Neural progenitor cell (in vitro differentiated cells): ENCODE measurements at regions not wholly inside any gene's neighbourhood (a gene's known extent, or its start where the extent isn't known, plus 50 kb on each side); places are given as distances from the start of the nearest gene placed in this dataset.

Experiments
- DNase-seq: peaks from one replicate; pipeline ENCODE4 v3.0.0-alpha.2; 2016; ENCODE audit warnings: low spot score
- H2AFZ ChIP-seq: fragments of 200-600 bp; sonication (generic); replicated peaks from 2 replicates; pipeline ENCODE4 v1.6.1; 2016; ENCODE audit warnings: antibody characterized with exemption
- H3F3A ChIP-seq: fragments of 200-600 bp; sonication (generic); 2 replicates; pipeline ENCODE4 v1.6.1; 2016; ENCODE audit warnings: antibody characterized with exemption, low read depth
- H3K27ac ChIP-seq: fragments of 200-600 bp; sonication (generic); 2 replicates; pipeline ENCODE4 v1.5.1; 2016; ENCODE audit warnings: mild to moderate bottlenecking
- H3K27me3 ChIP-seq: fragments of 200-600 bp; sonication (generic); 2 replicates; pipeline ENCODE4 v1.6.1; 2016; ENCODE audit warnings: mild to moderate bottlenecking, moderate library complexity
- H3K36me3 ChIP-seq: fragments of 200-600 bp; sonication (generic); 2 replicates; pipeline ENCODE4 v1.5.1; 2016
- H3K4me1 ChIP-seq: fragments of 200-600 bp; sonication (generic); 2 replicates; pipeline ENCODE4 v1.6.1; 2016; ENCODE audit warnings: mixed run types
- H3K4me2 ChIP-seq: fragments of 200-600 bp; sonication (generic); 2 replicates; pipeline ENCODE4 v1.6.1; 2016
- H3K4me3 ChIP-seq: fragments of 200-600 bp; sonication (generic); 2 replicates; pipeline ENCODE4 v1.5.1; 2016
- H3K79me2 ChIP-seq: fragments of 200-600 bp; sonication (generic); 2 replicates; pipeline ENCODE4 v1.6.1; 2016; ENCODE audit warnings: low read depth
- H3K9ac ChIP-seq: fragments of 200-600 bp; sonication (generic); 2 replicates; pipeline ENCODE4 v1.6.1; 2016
- H3K9me3 ChIP-seq: fragments of 200-600 bp; sonication (generic); 2 replicates; pipeline ENCODE4 v1.5.1; 2016; ENCODE audit warnings: low read depth
- H4K20me1 ChIP-seq: fragments of 200-600 bp; sonication (generic); 2 replicates; pipeline ENCODE4 v1.6.1; 2016; ENCODE audit warnings: low read depth
- H3K27ac Mint-ChIP-seq: 3 replicates; pipeline ENCODE4 v1.8.0; 2021; ENCODE audit warnings: mixed read lengths
- H3K27me3 Mint-ChIP-seq: 2 replicates; pipeline ENCODE4 v1.8.0; 2022; ENCODE audit warnings: low read depth, mild to moderate bottlenecking, inconsistent platforms, moderate library complexity, mixed read lengths; ENCODE audit not compliant: insufficient read depth
- H3K36me3 Mint-ChIP-seq: 3 replicates; pipeline ENCODE4 v1.8.0; 2021; ENCODE audit warnings: mixed read lengths
- H3K4me1 Mint-ChIP-seq: 3 replicates; pipeline ENCODE4 v1.8.0; 2021; ENCODE audit warnings: mixed read lengths
- H3K4me3 Mint-ChIP-seq: 3 replicates; pipeline ENCODE4 v1.8.0; 2021; ENCODE audit warnings: mild to moderate bottlenecking, moderate library complexity, mixed read lengths
- H3K9me3 Mint-ChIP-seq: 3 replicates; pipeline ENCODE4 v1.8.0; 2020; ENCODE audit warnings: mixed read lengths
- CTCF ChIP-seq: fragments of 200-600 bp; sonication (generic); IDR thresholded peaks from 2 replicates; pipeline ENCODE4 v1.5.1; 2017; ENCODE audit warnings: antibody characterized with exemption, mild to moderate bottlenecking
- EZH2 ChIP-seq: fragments of 200-600 bp; sonication (generic); IDR thresholded peaks from 2 replicates; pipeline ENCODE4 v1.6.1; 2017; ENCODE audit warnings: antibody characterized with exemption, mild to moderate bottlenecking, moderate library complexity
- EZH2phosphoT487 ChIP-seq: fragments of 200-600 bp; sonication (generic); IDR thresholded peaks from 2 replicates; pipeline ENCODE4 v1.6.1; 2017; ENCODE audit warnings: antibody characterized with exemption

- no peaks in the 10 kb centered on the region for H4K20me1 ChIP-seq
- no peak overlapping the region for H3K9ac ChIP-seq
- Mint-ChIP-seq H3K27ac (no peak overlapping the region), H3K4me1 (no peaks in the 10 kb centered on the region), H3K4me3 (no peak overlapping the region), H3K9me3 (peaks cover 6% of the 10 kb centered on the region), H3K36me3 (no peaks in the 10 kb centered on the region), H3K27me3 (no peaks in the 10 kb centered on the region)
- H3K79me2 ChIP-seq, result no peaks in the 10 kb centered on the region
- H2AFZ ChIP-seq, result no peak overlapping the region
- TF ChIP-seq CTCF, result no peak
- no peak for TF ChIP-seq EZH2phosphoT487
- no peak for TF ChIP-seq EZH2
- no peak overlapping the region for H3K4me2 ChIP-seq
- H3K27me3 ChIP-seq, result no peaks in the 10 kb centered on the region
- no peak for DNase-seq
- H3K4me3 ChIP-seq, result no peak overlapping the region
- no peaks in the 10 kb centered on the region for H3F3A ChIP-seq
- no peaks in the 10 kb centered on the region for H3K9me3 ChIP-seq
- H3K36me3 ChIP-seq, result no peaks in the 10 kb centered on the region
- no peaks in the 10 kb centered on the region for H3K4me1 ChIP-seq
- no peak overlapping the region for H3K27ac ChIP-seq
These were observed 137.3 kb upstream of the GOLIM4 start for GRCh38 chr3:168233001-168233400.

- TF ChIP-seq CTCF, result no peak
- no peak for TF ChIP-seq EZH2
- TF ChIP-seq EZH2phosphoT487, result no peak
- Histone ChIP-seq H3K9me3 (no peaks in the 10 kb centered on the region), H3K4me1 (no peaks in the 10 kb centered on the region), H3F3A (no peaks in the 10 kb centered on the region), H2AFZ (no peak overlapping the region), H3K27ac (no peak overlapping the region), H3K4me3 (no peak overlapping the region), H3K4me2 (no peak overlapping the region), H3K27me3 (no peaks in the 10 kb centered on the region), H4K20me1 (no peaks in the 10 kb centered on the region), H3K79me2 (no peaks in the 10 kb centered on the region), H3K9ac (no peak overlapping the region), H3K36me3 (no peaks in the 10 kb centered on the region)
- H3K27ac Mint-ChIP-seq, result no peak overlapping the region
- peaks cover 5% of the 10 kb centered on the region for H3K27me3 Mint-ChIP-seq
- H3K4me1 Mint-ChIP-seq, result peaks cover 9% of the 10 kb centered on the region
- no peaks in the 10 kb centered on the region for H3K36me3 Mint-ChIP-seq
- no peak overlapping the region for H3K4me3 Mint-ChIP-seq
- no peaks in the 10 kb centered on the region for H3K9me3 Mint-ChIP-seq
- no peak for DNase-seq
These were observed 127.4 kb upstream of the GOLIM4 start for GRCh38 chr3:168223085-168223484.

- H3K9me3 Mint-ChIP-seq, result no peaks in the 10 kb centered on the region
- no peak for DNase-seq
- no peak for TF ChIP-seq EZH2
- TF ChIP-seq EZH2phosphoT487, result no peak
- no peak for TF ChIP-seq CTCF
These were observed 124.8 kb upstream of the GOLIM4 start for GRCh38 chr3:168220556-168220955.

More at GRCh38 chr3:168220556-168220955, 124.8 kb upstream of the GOLIM4 start:
- Histone ChIP-seq H3K4me1 (no peaks in the 10 kb centered on the region), H3K9ac (no peak overlapping the region), H3F3A (no peaks in the 10 kb centered on the region), H3K4me2 (no peak overlapping the region), H3K4me3 (no peak overlapping the region), H2AFZ (peak overlapping the region; percentile 39), H3K36me3 (no peaks in the 10 kb centered on the region), H4K20me1 (no peaks in the 10 kb centered on the region), H3K27ac (no peak overlapping the region), H3K9me3 (no peaks in the 10 kb centered on the region), H3K27me3 (no peaks in the 10 kb centered on the region), H3K79me2 (no peaks in the 10 kb centered on the region)
- Mint-ChIP-seq H3K4me1 (peaks cover 9% of the 10 kb centered on the region), H3K36me3 (no peaks in the 10 kb centered on the region), H3K27ac (no peak overlapping the region), H3K27me3 (peaks cover 5% of the 10 kb centered on the region), H3K4me3 (no peak overlapping the region)
